ENCODE measurements at regions not wholly inside any gene's neighbourhood (a gene's known extent, or its start where the extent isn't known, plus 50 kb on each side); places are given as distances from the start of the nearest gene placed in this dataset.
"Not testable (repeated sequence)": the region's sequence is repeated elsewhere in the genome, so short reads cannot be mapped to it uniquely, and the experiment has no call there.

- Mint-ChIP-seq H3K27me3 (ENCODE audit: insufficient read depth, unreplicated experiment) (no peaks in the 10 kb centered on the region), H3K36me3 (ENCODE audit: insufficient read depth, unreplicated experiment) (no peaks in the 10 kb centered on the region), H3K4me3 (ENCODE audit: unreplicated experiment) (no peak overlapping the region), H3K9me3 (ENCODE audit: unreplicated experiment) (peaks cover 7% of the 10 kb centered on the region), H3K27ac (ENCODE audit: low read depth, unreplicated experiment) (no peak overlapping the region), H3K4me1 (ENCODE audit: insufficient read depth, unreplicated experiment) (no peaks in the 10 kb centered on the region)
- POLR2A ChIA-PET = interaction anchor here (0.6 kb wide), 1 partner anchor 59 kb away, joined by 3 read pairs; no protein-coding TSS in a partner anchor
- no peak for DNase-seq (ENCODE audit: unreplicated experiment)
- intact Hi-C loops (cut with micrococcal nuclease) = no loop called here
- BruUV-seq (replicated peaks) = no TSS peak
- CTCF ChIA-PET = no interaction called here
- TF ChIP-seq CTCF (IDR thresholded peaks at IDR 0.05; ENCODE audit: unreplicated experiment) = no peak
These were observed 640.4 kb upstream of the CDH10 start for GRCh38 chr5:25285136-25285535.

GRCh38 chr5:25263507-25263906, 618.7 kb upstream of the CDH10 start:
- intact Hi-C loops (cut with micrococcal nuclease) = not testable (repeated sequence)

GRCh38 chr5:25262221-25262620, 617.4 kb upstream of the CDH10 start:
- ChIA-PET CTCF (no interaction called here), POLR2A (interaction anchor here (1.2 kb wide), 1 partner anchor 13 kb away, joined by 3 read pairs; no protein-coding TSS in a partner anchor)
- peaks cover 8% of the 10 kb centered on the region for H3K9me3 Mint-ChIP-seq (ENCODE audit: unreplicated experiment)
- TF ChIP-seq CTCF (IDR thresholded peaks at IDR 0.05; ENCODE audit: unreplicated experiment) = no peak
- intact Hi-C loops (cut with micrococcal nuclease) = no loop called here
- H3K36me3 Mint-ChIP-seq (ENCODE audit: insufficient read depth, unreplicated experiment) = no peaks in the 10 kb centered on the region
- DNase-seq (ENCODE audit: unreplicated experiment) = no peak
- no peak overlapping the region for H3K4me3 Mint-ChIP-seq (ENCODE audit: unreplicated experiment)
- no peaks in the 10 kb centered on the region for H3K4me1 Mint-ChIP-seq (ENCODE audit: insufficient read depth, unreplicated experiment)
- H3K27ac Mint-ChIP-seq (ENCODE audit: low read depth, unreplicated experiment) = no peak overlapping the region
- H3K27me3 Mint-ChIP-seq (ENCODE audit: insufficient read depth, unreplicated experiment) = no peaks in the 10 kb centered on the region
- BruUV-seq (replicated peaks) = no TSS peak

More at GRCh38 chr5:25263507-25263906, 618.7 kb upstream of the CDH10 start:
- H3K27ac Mint-ChIP-seq (ENCODE audit: low read depth, unreplicated experiment); H3K4me1 Mint-ChIP-seq (ENCODE audit: insufficient read depth, unreplicated experiment); POLR2A ChIA-PET; H3K27me3 Mint-ChIP-seq (ENCODE audit: insufficient read depth, unreplicated experiment); BruUV-seq (replicated peaks); DNase-seq (ENCODE audit: unreplicated experiment); CTCF ChIA-PET; H3K9me3 Mint-ChIP-seq (ENCODE audit: unreplicated experiment); H3K4me3 Mint-ChIP-seq (ENCODE audit: unreplicated experiment); H3K36me3 Mint-ChIP-seq (ENCODE audit: insufficient read depth, unreplicated experiment): not testable (repeated sequence)

- Mint-ChIP-seq H3K27ac (ENCODE audit: low read depth, unreplicated experiment) (no peak overlapping the region), H3K4me1 (ENCODE audit: insufficient read depth, unreplicated experiment) (no peaks in the 10 kb centered on the region), H3K27me3 (ENCODE audit: insufficient read depth, unreplicated experiment) (no peaks in the 10 kb centered on the region), H3K9me3 (ENCODE audit: unreplicated experiment) (no peaks in the 10 kb centered on the region), H3K36me3 (ENCODE audit: insufficient read depth, unreplicated experiment) (no peaks in the 10 kb centered on the region), H3K4me3 (ENCODE audit: unreplicated experiment) (no peak overlapping the region)
- intact Hi-C loops (cut with micrococcal nuclease) = no loop called here
- TF ChIP-seq CTCF (IDR thresholded peaks at IDR 0.05; ENCODE audit: unreplicated experiment) = no peak
- ChIA-PET CTCF (no interaction called here), POLR2A (no interaction called here)
- BruUV-seq (replicated peaks) = no TSS peak
- DNase-seq (ENCODE audit: unreplicated experiment) = no peak
These were observed 610.4 kb upstream of the CDH10 start for GRCh38 chr5:25255128-25255527.

- Mint-ChIP-seq H3K9me3 (ENCODE audit: unreplicated experiment) (no peaks in the 10 kb centered on the region), H3K27me3 (ENCODE audit: insufficient read depth, unreplicated experiment) (no peaks in the 10 kb centered on the region), H3K27ac (ENCODE audit: low read depth, unreplicated experiment) (no peak overlapping the region), H3K36me3 (ENCODE audit: insufficient read depth, unreplicated experiment) (no peaks in the 10 kb centered on the region), H3K4me3 (ENCODE audit: unreplicated experiment) (no peak overlapping the region), H3K4me1 (ENCODE audit: insufficient read depth, unreplicated experiment) (peaks cover 10% of the 10 kb centered on the region)
- DNase-seq (ENCODE audit: unreplicated experiment) = no peak
- TF ChIP-seq CTCF (IDR thresholded peaks at IDR 0.05; ENCODE audit: unreplicated experiment) = no peak
- ChIA-PET CTCF (no interaction called here), POLR2A (no interaction called here)
- no TSS peak for BruUV-seq (replicated peaks)
- intact Hi-C loops (cut with micrococcal nuclease) = no loop called here
These were observed 597.2 kb upstream of the CDH10 start for GRCh38 chr5:25241981-25242380.

GRCh38 chr5:25238720-25239119, 593.9 kb upstream of the CDH10 start:
- H3K4me1 Mint-ChIP-seq (ENCODE audit: insufficient read depth, unreplicated experiment); BruUV-seq (replicated peaks); H3K4me3 Mint-ChIP-seq (ENCODE audit: unreplicated experiment); H3K9me3 Mint-ChIP-seq (ENCODE audit: unreplicated experiment); DNase-seq (ENCODE audit: unreplicated experiment); H3K36me3 Mint-ChIP-seq (ENCODE audit: insufficient read depth, unreplicated experiment); POLR2A ChIA-PET; intact Hi-C loops (cut with micrococcal nuclease); H3K27me3 Mint-ChIP-seq (ENCODE audit: insufficient read depth, unreplicated experiment); H3K27ac Mint-ChIP-seq (ENCODE audit: low read depth, unreplicated experiment); CTCF ChIA-PET: not testable (repeated sequence)

Measured in MCF 10A (cell line).